ENCODE measurements at regions not wholly inside any gene's neighbourhood (a gene's known extent, or its start where the extent isn't known, plus 50 kb on each side); places are given as distances from the start of the nearest gene placed in this dataset.

DNA sequence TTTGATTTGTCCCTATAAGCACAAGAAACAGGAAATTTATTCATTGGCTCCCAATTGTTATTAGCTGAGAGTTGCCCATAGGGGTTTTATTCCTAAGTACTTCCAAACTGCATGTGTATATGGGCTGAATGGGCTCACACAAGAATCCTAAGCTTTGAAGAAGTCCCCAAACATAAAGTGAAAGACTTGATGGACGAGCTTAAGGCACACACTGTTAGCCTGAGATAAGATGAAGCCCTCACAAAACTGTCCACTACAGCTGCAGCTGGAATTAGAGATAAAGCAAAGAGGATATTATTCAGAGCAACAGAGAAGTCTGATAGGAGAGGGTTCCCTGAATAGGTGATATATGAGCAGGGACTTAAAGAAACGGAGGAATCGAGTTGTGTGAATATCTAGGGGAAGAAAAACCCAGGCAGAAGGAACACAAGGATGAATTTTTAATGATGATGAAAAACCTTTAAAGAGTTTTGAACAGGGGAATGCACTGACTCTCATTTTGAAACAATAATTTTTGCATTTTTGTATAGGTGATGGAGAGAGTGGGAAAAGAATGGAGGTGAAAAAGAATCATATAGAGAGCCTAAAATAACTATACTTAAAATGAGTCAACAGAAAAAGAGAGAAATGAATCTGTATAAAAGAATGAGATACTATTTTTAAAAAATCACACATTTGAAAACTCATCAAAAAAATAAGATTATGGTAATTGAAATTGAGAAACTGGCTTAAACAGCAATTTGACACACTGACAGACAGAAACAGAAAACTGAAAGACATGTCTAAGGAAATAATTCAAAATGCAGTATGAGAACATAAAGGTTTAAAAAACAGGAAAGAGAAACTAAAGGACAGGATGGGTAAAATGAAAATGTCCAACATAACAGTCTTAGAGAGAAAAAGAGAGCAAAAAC is 133.6 kb upstream of the POGK start:
- TF ChIP-seq EZH2 (IDR thresholded peaks at IDR 0.05; ENCODE audit: borderline replicate concordance, low read depth, low read length, severe bottlenecking) (no peak), POLR2AphosphoS5 (IDR thresholded peaks at IDR 0.05; ENCODE audit: insufficient read depth, low read depth, low read length) (no peak), MYC (IDR thresholded peaks at IDR 0.05; ENCODE audit: low read depth, low read length) (no peak), POLR2A (IDR thresholded peaks at IDR 0.05; ENCODE audit: low read depth, low read length) (no peak), GATA2 (IDR thresholded peaks at IDR 0.05; ENCODE audit: insufficient read depth, insufficient read length, low read depth, low read length) (no peak), JUN (IDR thresholded peaks at IDR 0.05; ENCODE audit: borderline replicate concordance, insufficient read depth, insufficient read length, low read depth) (no peak)
- TF ChIP-seq, protein P1, sequence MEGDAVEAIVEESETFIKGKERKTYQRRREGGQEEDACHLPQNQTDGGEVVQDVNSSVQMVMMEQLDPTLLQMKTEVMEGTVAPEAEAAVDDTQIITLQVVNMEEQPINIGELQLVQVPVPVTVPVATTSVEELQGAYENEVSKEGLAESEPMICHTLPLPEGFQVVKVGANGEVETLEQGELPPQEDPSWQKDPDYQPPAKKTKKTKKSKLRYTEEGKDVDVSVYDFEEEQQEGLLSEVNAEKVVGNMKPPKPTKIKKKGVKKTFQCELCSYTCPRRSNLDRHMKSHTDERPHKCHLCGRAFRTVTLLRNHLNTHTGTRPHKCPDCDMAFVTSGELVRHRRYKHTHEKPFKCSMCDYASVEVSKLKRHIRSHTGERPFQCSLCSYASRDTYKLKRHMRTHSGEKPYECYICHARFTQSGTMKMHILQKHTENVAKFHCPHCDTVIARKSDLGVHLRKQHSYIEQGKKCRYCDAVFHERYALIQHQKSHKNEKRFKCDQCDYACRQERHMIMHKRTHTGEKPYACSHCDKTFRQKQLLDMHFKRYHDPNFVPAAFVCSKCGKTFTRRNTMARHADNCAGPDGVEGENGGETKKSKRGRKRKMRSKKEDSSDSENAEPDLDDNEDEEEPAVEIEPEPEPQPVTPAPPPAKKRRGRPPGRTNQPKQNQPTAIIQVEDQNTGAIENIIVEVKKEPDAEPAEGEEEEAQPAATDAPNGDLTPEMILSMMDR (IDR thresholded peaks at IDR 0.05; ENCODE audit: extremely low read depth in 1 of 2, insufficient read depth in 1 of 2, low read depth in 1 of 2, low read length in 2 of 2), result no peak
- TF ChIP-seq, protein P2, sequence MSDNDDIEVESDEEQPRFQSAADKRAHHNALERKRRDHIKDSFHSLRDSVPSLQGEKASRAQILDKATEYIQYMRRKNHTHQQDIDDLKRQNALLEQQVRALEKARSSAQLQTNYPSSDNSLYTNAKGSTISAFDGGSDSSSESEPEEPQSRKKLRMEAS (IDR thresholded peaks at IDR 0.05; ENCODE audit: insufficient read depth, insufficient read length), result no peak

All from endothelial cell of umbilical vein (primary cell).